ENCODE measurements at regions not wholly inside any gene's neighbourhood (a gene's known extent, or its start where the extent isn't known, plus 50 kb on each side); places are given as distances from the start of the nearest gene placed in this dataset.

GRCh38 chr5:97657239-97657638 is 474.2 kb upstream of the RIOK2 start:
- intact Hi-C loops (cut with DNase I), result no loop called here
- Histone ChIP-seq H3K27me3 (no peaks in the 10 kb centered on the region), H3K9me3 (no peaks in the 10 kb centered on the region), H3K4me1 (no peaks in the 10 kb centered on the region), H3K36me3 (no peaks in the 10 kb centered on the region), H3K4me3 (no peak overlapping the region), H3K27ac (no peak overlapping the region)
- no peak for DNase-seq (ENCODE audit: extremely low spot score in 2 of 2)
- TF ChIP-seq POLR2AphosphoS5 (IDR thresholded peaks at IDR 0.05; ENCODE audit: insufficient read depth in 1 of 2, low read depth in 1 of 2) (no peak), CTCF (IDR thresholded peaks at IDR 0.05) (no peak)

GRCh38 chr5:97658116-97658900 is 475.3 kb upstream of the RIOK2 start:
- no peak for DNase-seq (ENCODE audit: extremely low spot score in 2 of 2)
- H3K4me1 ChIP-seq, result no peaks in the 10 kb centered on the region
- intact Hi-C loops (cut with DNase I), result no loop called here

GRCh38 chr5:97666783-97667182 is 483.7 kb upstream of the RIOK2 start:
- Histone ChIP-seq H3K4me3 (no peak overlapping the region), H3K9me3 (no peaks in the 10 kb centered on the region), H3K27me3 (no peaks in the 10 kb centered on the region), H3K4me1 (no peaks in the 10 kb centered on the region), H3K36me3 (no peaks in the 10 kb centered on the region), H3K27ac (no peak overlapping the region)
- DNase-seq (ENCODE audit: extremely low spot score in 2 of 2), result no peak
- TF ChIP-seq POLR2A (IDR thresholded peaks at IDR 0.05), result no peak
- no peak for TF ChIP-seq CTCF (IDR thresholded peaks at IDR 0.05)
- TF ChIP-seq POLR2AphosphoS5 (IDR thresholded peaks at IDR 0.05; ENCODE audit: insufficient read depth in 1 of 2, low read depth in 1 of 2), result no peak
- intact Hi-C loops (cut with DNase I), result no loop called here

More at GRCh38 chr5:97658116-97658900, 475.3 kb upstream of the RIOK2 start:
- H3K27ac ChIP-seq, result no peak overlapping the region
- H3K27me3 ChIP-seq, result no peaks in the 10 kb centered on the region
- H3K9me3 ChIP-seq, result no peaks in the 10 kb centered on the region
- no peaks in the 10 kb centered on the region for H3K36me3 ChIP-seq
- H3K4me3 ChIP-seq, result no peak overlapping the region
- no peak for TF ChIP-seq POLR2AphosphoS5 (IDR thresholded peaks at IDR 0.05; ENCODE audit: insufficient read depth in 1 of 2, low read depth in 1 of 2)
- TF ChIP-seq CTCF (IDR thresholded peaks at IDR 0.05), result no peak
- no peak for TF ChIP-seq POLR2A (IDR thresholded peaks at IDR 0.05)

- Histone ChIP-seq H3K9me3 (no peaks in the 10 kb centered on the region), H3K4me1 (no peaks in the 10 kb centered on the region), H3K4me3 (no peak overlapping the region), H3K36me3 (no peaks in the 10 kb centered on the region), H3K27me3 (no peaks in the 10 kb centered on the region), H3K27ac (no peak overlapping the region)
- no peak for DNase-seq (ENCODE audit: extremely low spot score in 2 of 2)
- TF ChIP-seq POLR2A (IDR thresholded peaks at IDR 0.05) (no peak), POLR2AphosphoS5 (IDR thresholded peaks at IDR 0.05; ENCODE audit: insufficient read depth in 1 of 2, low read depth in 1 of 2) (no peak), CTCF (IDR thresholded peaks at IDR 0.05) (no peak)
- intact Hi-C loops (cut with DNase I), result no loop called here
Observed at GRCh38 chr5:97670447-97670846, 487.4 kb upstream of the RIOK2 start.

GRCh38 chr5:97676608-97677007 is 493.6 kb upstream of the RIOK2 start:
- Histone ChIP-seq H3K27me3 (no peaks in the 10 kb centered on the region), H3K9me3 (no peaks in the 10 kb centered on the region), H3K27ac (no peak overlapping the region), H3K4me3 (no peak overlapping the region), H3K36me3 (no peaks in the 10 kb centered on the region), H3K4me1 (no peaks in the 10 kb centered on the region)
- intact Hi-C loops (cut with DNase I), result no loop called here
- TF ChIP-seq POLR2A (IDR thresholded peaks at IDR 0.05) (no peak), CTCF (IDR thresholded peaks at IDR 0.05) (no peak), POLR2AphosphoS5 (IDR thresholded peaks at IDR 0.05; ENCODE audit: insufficient read depth in 1 of 2, low read depth in 1 of 2) (no peak)
- DNase-seq (ENCODE audit: extremely low spot score in 2 of 2), result no peak
